Stimulated activated naive B cell treated with anti-CD40 and anti-IgM and Interleukin-4, amounts not matched to agents 10 μg/mL and 1 μg/mL and 100 μg/mL, for 72 hours (primary cell): ENCODE measurements at regions not wholly inside any gene's neighbourhood (a gene's known extent, or its start where the extent isn't known, plus 50 kb on each side); places are given as distances from the start of the nearest gene placed in this dataset.

Source experiments
- ATAC-seq, 2 donors: fragments of 150-1000 bp; cut with Tn5 transposase; replicated peaks; 2 replicates each; pipeline ENCODE4 v1.10.0; 2021; ENCODE audit warnings: moderate library complexity in 1 of 2
- DNase-seq: peaks from one replicate; pipeline ENCODE4 v3.0.0; 2021
- H3K27ac Mint-ChIP-seq: one replicate; pipeline ENCODE4 v1.8.0; 2022; ENCODE audit warnings: mild to moderate bottlenecking, mixed read lengths
- H3K27me3 Mint-ChIP-seq, 2 donors: one replicate each; pipeline ENCODE4 v1.8.0; 2022; ENCODE audit warnings: mixed read lengths in 2 of 2
- H3K36me3 Mint-ChIP-seq, 2 donors: one replicate each; pipeline ENCODE4 v1.8.0; 2022; ENCODE audit warnings: mixed read lengths in 2 of 2, mild to moderate bottlenecking in 1 of 2
- H3K4me1 Mint-ChIP-seq, 2 donors: one replicate each; pipeline ENCODE4 v1.8.0; 2022; ENCODE audit warnings: mixed read lengths in 2 of 2, mild to moderate bottlenecking in 1 of 2
- H3K4me3 Mint-ChIP-seq, 2 donors: one replicate each; pipeline ENCODE4 v1.8.0; 2022; ENCODE audit warnings: mild to moderate bottlenecking in 2 of 2, mixed read lengths in 2 of 2, moderate library complexity in 1 of 2
- H3K9me3 Mint-ChIP-seq, 2 donors: one replicate each; pipeline ENCODE4 v1.8.0; 2022; ENCODE audit warnings: mixed read lengths in 2 of 2, mild to moderate bottlenecking in 1 of 2

DNA sequence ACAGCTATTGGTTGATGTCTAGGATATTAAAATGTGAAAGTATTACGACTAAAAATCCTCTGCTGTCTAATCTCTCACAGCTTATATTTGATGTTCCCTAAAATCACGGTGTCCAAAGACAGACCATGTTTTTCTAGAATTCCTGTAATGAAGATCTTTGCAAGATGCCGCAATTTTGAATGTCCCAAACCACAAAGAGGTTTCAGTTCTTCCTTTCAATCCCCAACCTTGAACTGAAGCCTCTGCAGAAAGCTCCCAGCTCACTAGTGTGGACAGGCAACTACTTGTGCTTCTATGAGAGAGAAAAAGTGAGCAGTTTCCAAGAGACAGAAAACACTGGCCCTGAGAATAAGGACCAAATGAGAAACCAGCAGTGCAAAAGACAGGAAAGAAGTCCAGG is 370.1 kb downstream of the FOXA2 start:
- Mint-ChIP-seq H3K9me3 (peaks cover 0 to under 1% of the 10 kb centered on the region in 2 donors), H3K4me3 (no peak overlapping the region), H3K27ac (no peak overlapping the region), H3K27me3 (peaks cover 5% of the 10 kb centered on the region in 2 donors), H3K36me3 (no peaks in the 10 kb centered on the region), H3K4me1 (no peaks in the 10 kb centered on the region)
- ATAC-seq: no peak
- no peak for DNase-seq

DNA sequence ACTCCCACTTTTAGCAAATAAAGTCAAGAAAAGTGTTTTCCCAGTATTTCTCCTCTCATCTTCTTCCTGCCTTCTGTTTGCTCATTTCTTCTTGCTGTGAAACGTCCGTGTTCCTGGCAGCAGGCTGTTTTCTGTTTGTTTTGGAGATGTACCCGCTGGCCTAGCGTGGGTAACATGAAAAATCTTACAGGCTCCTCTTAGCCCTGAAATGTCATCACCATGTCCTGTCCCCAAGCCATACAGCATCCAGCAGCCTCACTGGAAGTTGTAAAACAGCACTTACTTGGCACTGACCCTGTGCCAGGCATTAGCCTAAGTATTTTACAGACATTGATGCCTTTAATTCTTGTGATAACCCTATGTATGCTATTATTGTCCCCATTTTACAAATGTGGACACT is 371.1 kb downstream of the FOXA2 start:
- Mint-ChIP-seq H3K4me1 (no peaks in the 10 kb centered on the region), H3K27ac (no peak overlapping the region), H3K4me3 (no peak overlapping the region), H3K36me3 (no peaks in the 10 kb centered on the region), H3K9me3 (peaks cover 1 to 3% of the 10 kb centered on the region in 2 donors), H3K27me3 (peaks cover 5% of the 10 kb centered on the region in 2 donors)
- DNase-seq (no peak), ATAC-seq (no peak)

DNA sequence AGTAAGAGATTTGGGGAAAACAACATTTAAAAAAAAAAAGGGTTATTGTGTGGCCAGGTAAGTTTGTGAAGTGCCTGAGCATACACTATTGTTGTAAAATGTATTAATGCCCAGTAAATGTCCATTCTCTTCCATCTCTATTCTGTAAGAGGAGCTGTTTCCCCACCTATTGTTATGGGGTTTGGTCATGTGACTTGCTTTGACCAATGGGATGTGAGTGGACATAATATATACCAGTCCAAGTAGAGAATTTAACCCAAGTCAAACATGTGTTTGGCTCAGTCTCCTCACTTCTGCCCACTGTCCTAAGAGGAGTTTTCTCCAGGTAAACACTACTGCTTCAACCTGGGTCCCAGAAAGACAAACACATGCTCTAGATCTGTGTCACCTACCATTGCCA is 377.1 kb downstream of the FOXA2 start:
- H3K27ac Mint-ChIP-seq: no peak overlapping the region
- no peak for DNase-seq
- no peaks in the 10 kb centered on the region for H3K36me3 Mint-ChIP-seq
- no peak for ATAC-seq
- no peaks in the 10 kb centered on the region for H3K4me1 Mint-ChIP-seq
- H3K9me3 Mint-ChIP-seq: peaks cover 10 to 17% of the 10 kb centered on the region in 2 donors
- no peaks in the 10 kb centered on the region for H3K27me3 Mint-ChIP-seq
- no peak overlapping the region for H3K4me3 Mint-ChIP-seq

DNA sequence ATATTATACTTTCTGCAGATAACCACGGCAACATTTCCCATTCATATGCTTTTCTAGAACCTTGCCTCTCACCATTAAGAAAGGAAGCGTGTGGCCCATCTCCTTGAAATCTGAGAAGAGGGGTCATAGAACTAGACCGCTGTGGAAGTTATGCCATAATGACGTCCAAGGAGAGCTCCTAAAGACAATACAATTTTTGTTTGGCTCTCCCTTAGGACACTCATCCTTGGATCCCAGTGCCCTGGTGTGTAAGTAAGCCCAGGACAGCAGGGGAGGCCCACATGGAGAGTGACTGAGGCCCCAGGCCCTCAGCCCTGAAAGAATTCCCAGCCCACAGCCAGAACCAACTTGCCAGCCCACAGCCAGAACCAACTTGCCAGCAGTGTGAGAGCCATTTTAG is 379.6 kb downstream of the FOXA2 start:
- Mint-ChIP-seq H3K27ac (no peak overlapping the region), H3K4me3 (no peak overlapping the region)

DNA sequence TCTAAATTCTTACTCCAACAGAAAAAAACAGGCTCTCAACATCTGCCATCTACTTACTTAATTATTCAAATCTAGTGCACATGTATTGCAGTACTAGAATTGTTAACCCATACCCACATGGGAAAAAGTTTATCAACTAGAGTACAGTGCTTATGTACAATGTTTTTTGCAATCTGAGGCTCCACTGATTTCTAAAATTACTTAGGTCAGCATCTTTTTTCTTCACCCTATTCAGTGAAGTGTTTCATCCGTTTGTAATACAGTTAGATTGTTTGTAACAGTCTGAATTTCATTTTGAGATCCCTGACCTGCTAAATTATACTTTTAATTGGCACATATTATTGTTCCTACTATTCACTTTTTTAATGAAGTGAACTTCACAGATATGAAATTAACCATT is 402.2 kb downstream of the FOXA2 start:
- Mint-ChIP-seq H3K4me1 (no peaks in the 10 kb centered on the region), H3K36me3 (no peaks in the 10 kb centered on the region), H3K9me3 (peaks cover 0 to 1% of the 10 kb centered on the region in 2 donors), H3K27me3 (no peaks in the 10 kb centered on the region), H3K4me3 (no peak overlapping the region), H3K27ac (no peak overlapping the region)
- DNase-seq (no peak), ATAC-seq (no peak)

More for the DNA sequence above, 379.6 kb downstream of the FOXA2 start:
- Mint-ChIP-seq H3K27me3 (no peaks in the 10 kb centered on the region), H3K4me1 (no peaks in the 10 kb centered on the region), H3K9me3 (peaks cover 14 to 17% of the 10 kb centered on the region in 2 donors), H3K36me3 (no peaks in the 10 kb centered on the region)
- ATAC-seq (no peak), DNase-seq (no peak)

DNA sequence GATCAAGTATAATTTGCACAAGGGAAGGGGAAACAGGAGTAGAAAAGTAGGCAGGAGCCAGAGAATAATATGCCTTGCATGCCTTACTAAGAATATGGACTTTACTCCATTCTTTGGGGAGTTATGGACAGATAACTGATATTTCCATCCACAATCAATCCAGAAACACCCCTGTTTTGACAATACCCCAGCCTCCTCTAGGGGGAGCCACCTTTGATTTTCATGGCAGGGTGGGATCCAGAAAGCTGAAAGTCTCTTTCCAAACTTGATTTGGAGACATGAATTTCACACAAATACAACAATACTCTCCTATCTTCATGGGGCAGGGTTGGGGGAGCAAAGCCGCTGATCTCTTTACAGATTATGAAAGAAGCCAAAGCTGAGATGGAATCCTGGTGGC is 404.1 kb downstream of the FOXA2 start:
- H3K27me3 Mint-ChIP-seq: no peaks in the 10 kb centered on the region
- H3K4me3 Mint-ChIP-seq: no peak overlapping the region
- DNase-seq: no peak
- no peak overlapping the region for H3K27ac Mint-ChIP-seq
- peaks cover 2 to 3% of the 10 kb centered on the region in 2 donors for H3K9me3 Mint-ChIP-seq
- ATAC-seq: no peak
- no peaks in the 10 kb centered on the region for H3K4me1 Mint-ChIP-seq
- no peaks in the 10 kb centered on the region for H3K36me3 Mint-ChIP-seq

DNA sequence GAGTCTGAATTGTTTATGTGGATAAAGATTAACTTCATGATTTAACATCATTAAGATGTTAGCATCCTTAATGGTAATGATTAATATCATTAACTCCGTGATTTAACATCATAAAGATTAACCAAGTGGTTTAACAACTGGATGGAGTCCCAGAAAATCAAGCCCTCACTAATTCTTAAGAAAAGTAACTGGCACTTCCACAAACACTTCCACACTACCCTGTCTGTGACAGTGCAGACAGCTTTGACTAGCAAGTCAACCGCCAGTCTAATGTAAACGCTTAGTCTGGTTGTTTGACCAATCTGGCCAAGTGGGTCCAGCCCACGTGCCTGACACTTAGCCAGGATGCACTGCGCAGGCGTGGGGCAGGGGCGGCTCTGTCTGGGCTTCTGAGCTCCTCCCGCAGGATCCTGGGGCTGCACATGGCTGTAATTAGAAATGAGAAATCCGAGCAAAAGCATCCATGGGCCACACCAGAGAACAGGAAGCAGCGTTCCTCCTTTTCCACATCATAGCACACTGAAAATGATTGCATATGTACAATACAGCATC is 424.2 kb downstream of the FOXA2 start:
- Mint-ChIP-seq H3K4me3 (no peak overlapping the region), H3K27ac (no peak overlapping the region), H3K27me3 (no peaks in the 10 kb centered on the region), H3K36me3 (no peaks in the 10 kb centered on the region), H3K9me3 (peaks cover 0 to 2% of the 10 kb centered on the region in 2 donors), H3K4me1 (no peaks in the 10 kb centered on the region)
- DNase-seq (no peak), ATAC-seq (no peak)

DNA sequence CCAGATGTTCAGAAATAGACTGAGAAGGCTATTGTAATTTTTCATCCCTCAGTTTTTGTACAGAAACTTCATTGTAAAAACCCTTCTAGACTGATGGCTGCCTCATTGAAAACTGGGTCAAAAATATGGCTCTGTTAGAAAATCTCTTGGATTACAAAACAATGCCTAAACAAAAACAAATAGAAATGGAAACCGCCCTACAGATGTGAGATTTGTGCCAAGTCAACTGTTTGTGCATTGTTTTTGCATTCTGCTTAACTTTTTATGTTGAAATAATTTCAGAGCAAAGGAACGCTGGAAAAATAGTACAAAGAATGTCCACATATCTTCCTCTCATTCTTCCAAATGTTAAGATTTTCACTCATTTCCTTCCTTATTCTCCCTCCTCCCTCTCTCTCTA is 425.1 kb downstream of the FOXA2 start:
- Mint-ChIP-seq H3K4me1 (no peaks in the 10 kb centered on the region), H3K27ac (no peak overlapping the region), H3K4me3 (no peak overlapping the region), H3K36me3 (no peaks in the 10 kb centered on the region), H3K27me3 (no peaks in the 10 kb centered on the region), H3K9me3 (peaks cover 0 to 2% of the 10 kb centered on the region in 2 donors)
- ATAC-seq (no peak), DNase-seq (no peak)

DNA sequence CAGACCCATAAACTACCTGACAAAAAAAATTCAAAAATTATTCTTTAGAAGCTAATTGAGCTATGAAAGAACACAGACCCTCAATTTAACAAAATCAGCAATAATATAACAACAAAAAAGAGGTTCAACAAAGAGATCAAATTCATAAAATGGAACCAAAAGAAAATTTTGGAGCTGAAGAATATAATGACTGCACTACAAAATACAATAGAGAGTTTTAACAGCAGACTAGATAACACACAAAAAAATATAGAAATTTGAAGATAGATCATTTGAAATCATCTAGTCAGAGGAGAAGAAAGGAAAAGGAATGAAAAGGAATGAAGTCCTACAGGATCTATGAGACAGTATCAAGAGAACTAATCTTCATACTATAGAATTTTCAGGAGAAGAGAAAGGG is 422.1 kb downstream of the PAX1 start:
- no peaks in the 10 kb centered on the region for H3K4me1 Mint-ChIP-seq
- peaks cover 17 to 26% of the 10 kb centered on the region in 2 donors for H3K9me3 Mint-ChIP-seq
- H3K36me3 Mint-ChIP-seq: no peaks in the 10 kb centered on the region
- H3K4me3 Mint-ChIP-seq: no peak overlapping the region
- no peak for ATAC-seq
- no peaks in the 10 kb centered on the region for H3K27me3 Mint-ChIP-seq
- DNase-seq: no peak
- H3K27ac Mint-ChIP-seq: no peak overlapping the region

DNA sequence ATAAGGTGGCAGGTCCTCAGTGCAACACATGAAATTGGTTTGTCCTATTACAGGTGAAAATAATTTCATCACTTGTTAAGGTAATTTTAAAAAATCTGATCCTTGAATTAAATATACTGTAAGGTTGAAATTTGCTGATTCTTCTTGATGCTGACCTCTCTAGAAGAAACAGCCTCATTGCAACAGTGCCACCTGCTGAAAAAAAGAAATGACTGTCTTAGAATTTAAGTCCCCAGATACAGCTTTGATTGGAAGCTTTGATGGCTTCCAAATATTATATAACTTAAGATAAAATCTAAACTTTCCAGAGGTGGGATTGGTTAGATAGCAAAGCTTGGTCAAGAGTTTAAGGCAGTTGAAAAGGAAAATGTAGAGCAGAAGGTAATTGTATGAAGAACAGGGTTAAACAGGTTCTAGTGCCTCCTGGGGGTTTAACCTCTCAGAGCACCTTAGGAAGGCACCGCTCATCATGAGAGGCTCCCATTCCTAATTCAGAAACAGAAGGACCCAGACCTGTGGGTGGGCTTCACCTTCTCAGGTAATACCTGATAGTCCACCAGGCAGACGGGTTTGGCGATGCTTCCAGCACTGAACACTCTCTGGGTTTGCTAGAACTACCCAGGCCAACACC is 401.0 kb downstream of the PAX1 start:
- Mint-ChIP-seq H3K9me3 (peaks cover 0 to 4% of the 10 kb centered on the region in 2 donors), H3K27me3 (no peaks in the 10 kb centered on the region), H3K36me3 (no peaks in the 10 kb centered on the region), H3K27ac (no peak overlapping the region), H3K4me3 (no peak overlapping the region), H3K4me1 (no peaks in the 10 kb centered on the region)
- ATAC-seq (no peak), DNase-seq (no peak)

DNA sequence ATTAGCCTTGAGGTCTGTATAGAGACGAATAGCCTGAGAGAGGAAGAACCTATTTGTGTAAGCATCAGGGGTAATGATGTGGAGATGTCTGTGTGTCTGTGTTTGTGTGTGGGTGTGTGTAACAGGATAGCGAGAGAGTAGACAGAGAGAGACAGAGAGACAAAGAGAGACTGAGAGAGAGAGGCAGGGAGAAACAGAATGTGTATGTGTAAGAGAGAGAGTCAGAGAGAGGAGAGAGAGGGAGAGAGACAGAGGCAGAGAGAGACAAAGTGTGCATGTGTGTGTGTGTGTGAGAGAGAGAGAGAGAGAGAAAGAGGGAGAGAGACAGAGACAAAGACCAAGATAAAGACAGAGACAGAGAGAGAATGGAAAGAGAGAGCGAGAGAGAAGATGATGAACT is 396.1 kb downstream of the PAX1 start:
- ATAC-seq (no peak), DNase-seq (no peak)
- Mint-ChIP-seq H3K9me3 (peaks cover 3% of the 10 kb centered on the region in 2 donors), H3K27ac (no peak overlapping the region), H3K27me3 (no peaks in the 10 kb centered on the region), H3K4me1 (no peaks in the 10 kb centered on the region), H3K4me3 (no peak overlapping the region), H3K36me3 (no peaks in the 10 kb centered on the region)

DNA sequence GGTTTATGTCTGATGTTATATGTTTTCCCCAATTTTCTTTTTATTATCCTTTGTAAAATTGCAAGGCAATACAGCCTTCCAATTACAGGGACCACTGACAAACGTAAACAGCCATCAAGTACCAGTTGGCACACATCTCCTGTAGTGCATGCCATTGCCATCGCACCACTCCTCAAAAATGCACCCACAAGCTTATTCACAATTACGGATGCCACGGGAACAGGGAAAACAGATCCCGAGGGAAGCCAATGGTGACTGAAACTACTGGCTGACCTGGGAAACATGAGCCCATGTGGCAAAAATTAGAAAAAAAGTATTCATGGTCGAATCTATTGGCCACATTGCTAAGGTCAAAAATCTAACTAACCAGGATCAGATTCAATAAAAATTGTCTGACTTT is 395.2 kb downstream of the PAX1 start:
- Mint-ChIP-seq H3K9me3 (peaks cover 3% of the 10 kb centered on the region in 2 donors), H3K27me3 (no peaks in the 10 kb centered on the region), H3K4me1 (no peaks in the 10 kb centered on the region), H3K4me3 (no peak overlapping the region), H3K27ac (no peak overlapping the region), H3K36me3 (no peaks in the 10 kb centered on the region)
- DNase-seq (no peak), ATAC-seq (no peak)

DNA sequence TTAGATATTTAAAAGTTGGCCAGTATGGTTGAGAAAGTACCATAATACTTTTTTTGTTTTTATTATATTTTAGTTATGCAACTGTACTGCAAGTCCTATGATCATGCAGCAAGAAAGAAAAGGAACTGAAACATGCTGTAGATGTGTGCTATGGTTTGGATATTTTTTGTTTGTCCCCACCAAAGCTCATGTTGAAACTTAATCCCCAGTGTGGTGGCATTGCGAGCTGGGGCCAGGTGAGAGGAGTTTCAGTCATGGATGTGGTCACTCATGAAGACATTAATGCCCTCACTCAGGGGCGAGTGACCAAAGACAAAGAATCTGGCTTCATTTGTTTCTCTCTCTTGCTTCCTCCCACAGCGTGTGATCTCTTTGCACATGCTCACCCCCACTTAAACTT is 393.9 kb downstream of the PAX1 start:
- Mint-ChIP-seq H3K36me3 (no peaks in the 10 kb centered on the region), H3K4me1 (no peaks in the 10 kb centered on the region), H3K4me3 (no peak overlapping the region), H3K27me3 (no peaks in the 10 kb centered on the region), H3K27ac (no peak overlapping the region), H3K9me3 (peaks cover 3 to 5% of the 10 kb centered on the region in 2 donors)
- no peak for DNase-seq
- ATAC-seq: no peak

DNA sequence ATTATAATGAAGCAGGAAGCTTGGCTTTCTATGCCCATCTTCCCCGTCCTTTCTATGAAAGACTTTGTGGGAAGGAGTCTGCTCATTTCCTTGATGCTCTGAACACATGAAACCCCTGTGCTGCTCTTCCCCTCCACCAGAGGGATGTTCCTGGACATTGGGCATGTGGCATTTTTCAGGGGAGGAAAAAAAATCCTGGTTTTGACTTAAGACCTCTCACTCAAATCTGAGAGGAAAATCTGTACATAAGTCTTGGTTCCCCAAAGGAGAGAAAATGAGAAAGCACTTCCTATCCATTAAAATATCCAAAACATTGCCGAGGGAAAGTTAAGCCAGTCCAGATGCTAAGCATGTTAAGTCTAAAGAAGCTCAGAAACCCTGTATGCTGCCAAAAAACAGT is 393.0 kb downstream of the PAX1 start:
- Mint-ChIP-seq H3K9me3 (peaks cover 4 to 5% of the 10 kb centered on the region in 2 donors), H3K4me3 (no peak overlapping the region), H3K27me3 (no peaks in the 10 kb centered on the region), H3K36me3 (no peaks in the 10 kb centered on the region), H3K27ac (no peak overlapping the region), H3K4me1 (no peaks in the 10 kb centered on the region)
- ATAC-seq (no peak), DNase-seq (no peak)

DNA sequence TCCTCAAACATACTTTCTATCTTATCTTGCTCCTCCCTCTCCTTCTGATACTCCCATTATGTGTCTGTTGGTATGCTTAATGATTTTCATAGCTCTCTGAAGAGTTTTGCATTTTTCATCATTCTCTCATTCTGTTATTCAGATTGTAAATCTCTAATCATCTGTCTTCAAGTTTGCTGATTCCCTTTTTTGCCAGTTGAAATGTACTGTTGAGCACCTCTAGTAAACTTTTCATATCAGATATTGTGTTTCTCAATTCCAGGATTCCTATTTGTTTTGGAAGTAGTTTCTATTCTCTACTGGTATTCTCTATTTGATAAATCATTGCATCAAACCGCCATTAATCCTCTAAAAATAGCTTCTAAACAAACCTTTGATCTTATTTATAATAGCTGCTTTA is 387.7 kb downstream of the PAX1 start:
- DNase-seq (no peak), ATAC-seq (no peak)
- H3K27ac Mint-ChIP-seq: no peak overlapping the region
- no peaks in the 10 kb centered on the region for H3K27me3 Mint-ChIP-seq
- peaks cover 22 to 25% of the 10 kb centered on the region in 2 donors for H3K9me3 Mint-ChIP-seq
- no peaks in the 10 kb centered on the region for H3K4me1 Mint-ChIP-seq
- H3K36me3 Mint-ChIP-seq: no peaks in the 10 kb centered on the region
- no peak overlapping the region for H3K4me3 Mint-ChIP-seq
